HG03469 (cell line): ENCODE measurements at regions not wholly inside any gene's neighbourhood (a gene's known extent, or its start where the extent isn't known, plus 50 kb on each side); places are given as distances from the start of the nearest gene placed in this dataset.
A peak's percentile ranks its signal among the peaks of the same experiment; 100 is the strongest.

Experiments used
- ATAC-seq: cut with Tn5 transposase; IDR thresholded peaks from one replicate; pipeline ENCODE4 v1.9.1; 2021; ENCODE audit warnings: mild to moderate bottlenecking, moderate library complexity, moderate number of reproducible peaks; ENCODE audit not compliant: unreplicated experiment

GRCh38 chr6:163837691-163838431, 423.3 kb downstream of the QKI start:
- no peak for ATAC-seq

- ATAC-seq: no peak
These were observed 422.6 kb downstream of the QKI start for GRCh38 chr6:163836876-163837690.

- ATAC-seq: no peak
These were observed 421.1 kb downstream of the QKI start for GRCh38 chr6:163835439-163836171.

- no peak for ATAC-seq
These were observed 419.9 kb downstream of the QKI start for GRCh38 chr6:163834226-163834970.

GRCh38 chr6:163831736-163832135, 417.2 kb downstream of the QKI start:
- no peak for ATAC-seq

- ATAC-seq: no peak
These were observed 416.1 kb downstream of the QKI start for GRCh38 chr6:163830641-163831040.

- no peak for ATAC-seq
These were observed 413.7 kb downstream of the QKI start for GRCh38 chr6:163828038-163828795.

GRCh38 chr6:163827143-163827542, 412.6 kb downstream of the QKI start:
- no peak for ATAC-seq

- no peak for ATAC-seq
These were observed 412.1 kb downstream of the QKI start for GRCh38 chr6:163826629-163827028.

- ATAC-seq: no peak
These were observed 410.5 kb downstream of the QKI start for GRCh38 chr6:163825033-163825432.

GRCh38 chr6:163823577-163823976, 409.1 kb downstream of the QKI start:
- no peak for ATAC-seq

GRCh38 chr6:163820745-163821458, 406.4 kb downstream of the QKI start:
- no peak for ATAC-seq

- ATAC-seq: no peak
These were observed 405.7 kb downstream of the QKI start for GRCh38 chr6:163820171-163820570.

GRCh38 chr6:163818719-163819118, 404.2 kb downstream of the QKI start:
- no peak for ATAC-seq

- ATAC-seq: no peak
These were observed 401.9 kb downstream of the QKI start for GRCh38 chr6:163816441-163816840.

GRCh38 chr6:163815796-163816195, 401.3 kb downstream of the QKI start:
- ATAC-seq: no peak

- ATAC-seq: peak; percentile 78
These were observed 400.2 kb downstream of the QKI start for GRCh38 chr6:163814494-163815364.

- peak; percentile 47 for ATAC-seq
These were observed 399.5 kb downstream of the QKI start for GRCh38 chr6:163813979-163814493.
